IPS-15b (cell line): ENCODE measurements at regions not wholly inside any gene's neighbourhood (a gene's known extent, or its start where the extent isn't known, plus 50 kb on each side); places are given as distances from the start of the nearest gene placed in this dataset.
"Not testable (repeated sequence)": the region's sequence is repeated elsewhere in the genome, so short reads cannot be mapped to it uniquely, and the experiment has no call there.

Experiments
- H3K27me3 ChIP-seq: one replicate; pipeline ENCODE4 v1.6.1; 2013; ENCODE audit warnings: low read length; ENCODE audit not compliant: control insufficient read depth, insufficient read depth
- H3K36me3 ChIP-seq: one replicate; pipeline ENCODE4 v1.6.1; 2013; ENCODE audit warnings: low read length; ENCODE audit not compliant: control insufficient read depth, insufficient read depth
- H3K4me1 ChIP-seq: one replicate; pipeline ENCODE4 v1.6.1; 2013; ENCODE audit warnings: mild to moderate bottlenecking, low read length; ENCODE audit not compliant: control insufficient read depth, insufficient read depth
- H3K4me3 ChIP-seq: one replicate; pipeline ENCODE4 v1.5.1; 2013; ENCODE audit warnings: low read depth, low read length
- H3K9ac ChIP-seq: one replicate; pipeline ENCODE4 v1.6.1; 2013; ENCODE audit warnings: low read depth, mild to moderate bottlenecking, low read length
- H3K9me3 ChIP-seq: one replicate; pipeline ENCODE4 v1.6.1; 2013; ENCODE audit warnings: mild to moderate bottlenecking, low read length; ENCODE audit not compliant: control insufficient read depth, insufficient read depth

- Histone ChIP-seq H3K36me3 (no peaks in the 10 kb centered on the region), H3K4me3 (no peak overlapping the region), H3K4me1 (no peaks in the 10 kb centered on the region), H3K27me3 (no peaks in the 10 kb centered on the region), H3K9ac (no peak overlapping the region), H3K9me3 (no peaks in the 10 kb centered on the region)
Measured at GRCh38 chr6:6978731-6979130, 129.0 kb upstream of the RREB1 start.

DNA sequence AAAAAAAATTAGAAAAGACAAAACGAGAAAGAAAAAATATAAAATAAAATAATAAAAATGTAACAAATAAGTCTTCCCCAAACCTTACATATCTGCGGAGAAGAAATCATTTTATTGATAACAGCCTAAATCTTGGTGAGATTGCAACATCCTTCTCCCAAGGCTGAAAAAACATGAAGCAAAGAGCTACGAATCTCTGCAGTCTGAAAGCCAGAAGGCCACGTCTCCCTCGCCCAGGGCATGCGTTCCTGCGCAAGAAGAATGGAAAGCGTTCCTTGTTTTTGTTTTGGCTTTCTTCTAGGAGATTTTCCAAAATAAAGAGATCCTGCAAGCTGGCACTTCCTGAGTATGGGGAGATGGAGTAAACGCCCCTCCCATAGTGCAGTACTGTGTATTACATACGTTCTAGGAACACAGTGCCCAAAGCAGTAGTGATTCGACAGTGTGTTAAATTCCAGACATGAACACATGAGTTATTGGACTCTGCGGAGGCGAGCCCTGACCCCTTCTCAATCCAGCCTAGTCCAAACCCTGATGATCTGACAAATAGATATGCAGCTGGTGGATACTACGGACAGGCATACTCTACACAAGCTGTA, 126.7 kb upstream of the RREB1 start:
- Histone ChIP-seq H3K4me3 (no peak overlapping the region), H3K36me3 (no peaks in the 10 kb centered on the region), H3K9ac (no peak overlapping the region), H3K4me1 (no peaks in the 10 kb centered on the region), H3K9me3 (no peaks in the 10 kb centered on the region), H3K27me3 (no peaks in the 10 kb centered on the region)

- Histone ChIP-seq H3K4me3 (no peak overlapping the region), H3K27me3 (no peaks in the 10 kb centered on the region), H3K9me3 (no peaks in the 10 kb centered on the region), H3K36me3 (no peaks in the 10 kb centered on the region), H3K9ac (no peak overlapping the region), H3K4me1 (no peaks in the 10 kb centered on the region)
Measured at GRCh38 chr6:6981681-6982322, 126.0 kb upstream of the RREB1 start.

DNA sequence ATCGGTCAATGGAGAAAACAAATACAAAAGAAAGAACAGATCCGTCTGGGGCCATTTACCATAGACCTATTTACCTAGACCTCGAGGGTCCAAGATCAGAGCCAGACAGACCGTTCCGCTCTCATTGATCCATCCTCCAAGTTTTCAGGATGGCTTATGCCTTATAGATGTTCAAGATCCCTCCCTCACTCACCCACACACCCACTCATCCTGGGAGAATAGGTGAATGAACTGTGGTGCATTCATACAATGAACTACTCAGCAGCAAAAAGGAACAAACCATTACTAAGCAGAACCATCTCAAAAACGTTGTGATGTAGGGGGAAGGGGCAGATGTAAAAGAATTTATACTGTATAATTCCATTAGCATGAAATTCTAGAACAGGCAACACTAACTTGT, 125.1 kb upstream of the RREB1 start:
- no peak overlapping the region for H3K4me3 ChIP-seq
- H3K9me3 ChIP-seq, result no peaks in the 10 kb centered on the region
- no peaks in the 10 kb centered on the region for H3K27me3 ChIP-seq
- no peaks in the 10 kb centered on the region for H3K36me3 ChIP-seq
- H3K9ac ChIP-seq, result no peak overlapping the region
- peaks cover under 1% of the 10 kb centered on the region for H3K4me1 ChIP-seq

DNA sequence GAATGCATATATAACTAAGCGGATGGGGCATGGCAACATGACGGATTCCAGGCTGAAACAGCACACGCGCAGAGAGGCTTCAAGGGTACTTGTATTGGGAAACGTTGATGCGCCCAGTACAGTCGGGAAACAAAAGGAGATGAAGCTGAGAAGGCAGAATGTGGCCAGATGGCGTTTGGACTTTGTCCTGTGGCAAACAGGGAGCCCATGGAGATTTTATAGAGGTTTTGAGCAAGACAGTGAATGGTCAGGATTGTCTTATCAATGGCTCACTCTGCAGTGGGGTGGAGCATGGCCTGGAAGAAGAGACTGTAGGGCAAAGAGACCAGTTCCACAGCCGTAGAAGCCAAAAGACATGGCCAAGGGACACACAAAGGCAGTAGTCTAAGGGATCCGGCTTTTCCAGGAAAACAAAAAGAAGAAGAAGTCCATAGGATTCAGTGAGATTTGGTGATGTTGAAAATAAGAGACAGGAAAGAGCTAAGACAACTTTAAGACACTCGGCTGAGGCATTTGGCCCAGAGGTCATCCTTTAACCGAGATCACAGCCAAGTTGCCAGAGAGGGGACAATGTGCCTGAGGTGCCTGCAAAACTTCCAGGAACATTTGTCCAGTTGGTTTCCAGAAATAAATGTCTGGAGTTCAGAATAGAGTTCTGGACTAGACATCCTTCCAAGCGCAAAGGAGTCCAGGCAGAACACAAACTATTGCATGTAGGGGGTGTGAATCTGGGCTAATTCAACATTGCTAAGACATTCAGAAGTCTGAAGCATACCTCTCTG, 123.0 kb upstream of the RREB1 start:
- peaks cover 3% of the 10 kb centered on the region for H3K4me1 ChIP-seq
- H3K36me3 ChIP-seq, result no peaks in the 10 kb centered on the region
- H3K27me3 ChIP-seq, result no peaks in the 10 kb centered on the region
- H3K4me3 ChIP-seq, result no peak overlapping the region
- no peaks in the 10 kb centered on the region for H3K9me3 ChIP-seq
- H3K9ac ChIP-seq, result no peak overlapping the region

GRCh38 chr6:6986344-6986743, 121.4 kb upstream of the RREB1 start:
- Histone ChIP-seq H3K36me3 (no peaks in the 10 kb centered on the region), H3K9ac (no peak overlapping the region), H3K4me3 (no peak overlapping the region), H3K4me1 (peaks cover 3% of the 10 kb centered on the region), H3K9me3 (no peaks in the 10 kb centered on the region), H3K27me3 (no peaks in the 10 kb centered on the region)

DNA sequence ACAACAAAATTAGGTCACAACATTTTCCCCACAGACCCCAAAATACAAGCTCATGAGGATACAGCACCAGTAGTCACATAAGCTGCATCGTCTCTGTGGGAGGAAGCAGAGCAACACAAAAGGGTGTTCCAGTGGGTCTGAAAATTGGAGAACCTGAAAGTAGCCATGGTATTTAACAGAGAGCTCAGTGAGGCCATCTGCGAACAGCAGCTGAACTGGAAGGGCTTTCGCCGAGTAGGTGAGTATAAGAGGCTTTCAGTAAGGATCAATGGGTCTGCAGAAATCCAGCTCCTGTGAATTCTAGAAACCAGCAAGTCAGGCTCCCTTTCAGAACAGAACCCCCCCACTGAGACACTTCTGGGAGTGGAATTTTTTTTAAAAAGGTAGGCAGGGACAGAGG, 120.0 kb upstream of the RREB1 start:
- Histone ChIP-seq H3K27me3 (no peaks in the 10 kb centered on the region), H3K9me3 (no peaks in the 10 kb centered on the region), H3K9ac (no peak overlapping the region), H3K4me1 (peaks cover 3% of the 10 kb centered on the region), H3K4me3 (no peak overlapping the region), H3K36me3 (no peaks in the 10 kb centered on the region)

DNA sequence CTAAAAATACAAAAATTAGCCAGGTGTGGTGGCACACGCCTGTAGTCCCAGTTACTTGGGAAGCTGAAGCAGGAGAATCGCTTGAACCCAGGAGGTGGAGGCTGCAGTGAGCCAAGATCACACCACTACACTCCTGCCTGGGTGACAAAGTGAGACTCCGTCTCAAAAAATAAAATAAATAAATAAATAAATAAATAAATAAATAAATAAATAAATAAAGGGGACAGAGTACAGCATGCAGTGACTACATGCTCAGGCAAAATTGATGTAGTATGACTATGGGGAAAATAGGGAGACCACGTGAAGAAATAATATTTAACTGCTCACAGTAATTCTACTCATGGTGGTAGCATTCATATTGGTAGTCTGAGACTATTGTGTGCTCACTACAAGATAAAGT, 117.7 kb upstream of the RREB1 start:
- H3K4me1 ChIP-seq, H3K9me3 ChIP-seq: not testable (repeated sequence)

GRCh38 chr6:6993503-6994237, 114.1 kb upstream of the RREB1 start:
- Histone ChIP-seq H3K4me1 (no peaks in the 10 kb centered on the region), H3K36me3 (no peaks in the 10 kb centered on the region), H3K27me3 (no peaks in the 10 kb centered on the region), H3K4me3 (no peak overlapping the region), H3K9ac (no peak overlapping the region), H3K9me3 (no peaks in the 10 kb centered on the region)

More for the DNA sequence above, 117.7 kb upstream of the RREB1 start:
- not testable (repeated sequence) for H3K27me3 ChIP-seq, H3K4me3 ChIP-seq, H3K9ac ChIP-seq, H3K36me3 ChIP-seq

DNA sequence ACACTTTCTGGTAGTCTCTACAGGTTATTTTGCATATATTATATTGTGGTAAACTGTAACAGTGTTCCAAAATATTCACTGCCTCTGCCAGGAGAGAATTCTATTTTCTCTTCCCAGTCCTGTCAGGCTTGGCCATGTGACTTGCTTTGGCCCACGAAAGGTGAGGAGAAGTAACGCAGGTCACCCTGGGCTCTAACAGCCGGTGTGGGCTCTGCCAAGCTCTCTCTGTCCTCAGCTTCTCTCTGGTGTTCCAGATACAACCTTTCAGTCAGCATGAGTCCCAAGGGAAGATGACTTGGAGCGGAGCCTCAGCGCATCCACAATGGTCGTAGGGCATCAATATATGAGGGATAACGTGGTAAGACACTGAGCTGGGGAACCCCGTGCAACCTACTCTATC, 113.0 kb upstream of the RREB1 start:
- Histone ChIP-seq H3K36me3 (no peaks in the 10 kb centered on the region), H3K4me1 (no peaks in the 10 kb centered on the region), H3K27me3 (no peaks in the 10 kb centered on the region), H3K4me3 (no peak overlapping the region), H3K9ac (no peak overlapping the region), H3K9me3 (no peaks in the 10 kb centered on the region)

- Histone ChIP-seq H3K4me3 (no peak overlapping the region), H3K4me1 (no peaks in the 10 kb centered on the region), H3K9me3 (no peaks in the 10 kb centered on the region), H3K36me3 (no peaks in the 10 kb centered on the region), H3K9ac (no peak overlapping the region), H3K27me3 (no peaks in the 10 kb centered on the region)
Measured at GRCh38 chr6:6995328-6995727, 112.4 kb upstream of the RREB1 start.
